KMS-11 (cell line): ENCODE measurements at regions not wholly inside any gene's neighbourhood (a gene's known extent, or its start where the extent isn't known, plus 50 kb on each side); places are given as distances from the start of the nearest gene placed in this dataset.

Experiments used
- H2AFZ ChIP-seq: fragments of 200-600 bp; sonication (generic); 2 replicates; pipeline ENCODE4 v1.6.1; 2016; ENCODE audit warnings: antibody characterized with exemption, mixed run types, low read depth
- H3K27ac ChIP-seq: fragments of 200-600 bp; sonication (generic); 2 replicates; pipeline ENCODE4 v1.6.1; 2016; ENCODE audit warnings: mild to moderate bottlenecking, mixed run types
- H3K27me3 ChIP-seq: fragments of 200-600 bp; sonication (generic); 2 replicates; pipeline ENCODE4 v1.6.1; 2017; ENCODE audit warnings: mild to moderate bottlenecking, low read depth, mixed run types, moderate library complexity; ENCODE audit not compliant: insufficient read depth
- H3K36me3 ChIP-seq: fragments of 200-600 bp; sonication (generic); 2 replicates; pipeline ENCODE4 v1.6.1; 2017; ENCODE audit warnings: mild to moderate bottlenecking, mixed run types; ENCODE audit not compliant: insufficient read depth
- H3K4me1 ChIP-seq: fragments of 200-600 bp; sonication (generic); 2 replicates; pipeline ENCODE4 v1.6.1; 2016; ENCODE audit warnings: mild to moderate bottlenecking, low read depth, mixed run types; ENCODE audit not compliant: poor library complexity, severe bottlenecking
- H3K4me2 ChIP-seq: fragments of 200-600 bp; sonication (generic); 2 replicates; pipeline ENCODE4 v1.7.0; 2016; ENCODE audit warnings: mild to moderate bottlenecking, mixed run types
- H3K4me3 ChIP-seq: fragments of 200-600 bp; sonication (generic); IDR thresholded peaks from 2 replicates; pipeline ENCODE4 v1.6.1; 2017; ENCODE audit warnings: low read depth, low read length, mixed read lengths; ENCODE audit not compliant: insufficient read depth
- H3K79me2 ChIP-seq: fragments of 200-600 bp; sonication (generic); 2 replicates; pipeline ENCODE4 v1.6.1; 2016; ENCODE audit warnings: low read depth, mixed run types; ENCODE audit not compliant: insufficient read depth
- H3K9ac ChIP-seq: fragments of 200-600 bp; sonication (generic); 2 replicates; pipeline ENCODE4 v1.6.1; 2016; ENCODE audit warnings: mild to moderate bottlenecking, mixed run types
- H4K20me1 ChIP-seq: fragments of 200-600 bp; sonication (generic); 2 replicates; pipeline ENCODE4 v1.6.1; 2016; ENCODE audit warnings: mild to moderate bottlenecking, mixed run types; ENCODE audit not compliant: insufficient read depth
- TF ChIP-seq, protein P1 (sequence below): fragments of 200-600 bp; sonication (generic); conservative IDR thresholded peaks from 2 replicates; pipeline ENCODE4 v1.6.1; 2017; ENCODE audit warnings: low read depth, mild to moderate bottlenecking, antibody characterized with exemption, low read length, moderate library complexity, mixed read lengths

- Histone ChIP-seq H3K27ac (no peak overlapping the region), H3K79me2 (no peaks in the 10 kb centered on the region), H3K27me3 (no peaks in the 10 kb centered on the region), H3K4me3 (no peak overlapping the region), H3K4me1 (no peaks in the 10 kb centered on the region), H4K20me1 (no peaks in the 10 kb centered on the region), H3K4me2 (no peak overlapping the region), H3K36me3 (no peaks in the 10 kb centered on the region), H3K9ac (no peak overlapping the region), H2AFZ (no peak overlapping the region)
- TF ChIP-seq, protein P1, sequence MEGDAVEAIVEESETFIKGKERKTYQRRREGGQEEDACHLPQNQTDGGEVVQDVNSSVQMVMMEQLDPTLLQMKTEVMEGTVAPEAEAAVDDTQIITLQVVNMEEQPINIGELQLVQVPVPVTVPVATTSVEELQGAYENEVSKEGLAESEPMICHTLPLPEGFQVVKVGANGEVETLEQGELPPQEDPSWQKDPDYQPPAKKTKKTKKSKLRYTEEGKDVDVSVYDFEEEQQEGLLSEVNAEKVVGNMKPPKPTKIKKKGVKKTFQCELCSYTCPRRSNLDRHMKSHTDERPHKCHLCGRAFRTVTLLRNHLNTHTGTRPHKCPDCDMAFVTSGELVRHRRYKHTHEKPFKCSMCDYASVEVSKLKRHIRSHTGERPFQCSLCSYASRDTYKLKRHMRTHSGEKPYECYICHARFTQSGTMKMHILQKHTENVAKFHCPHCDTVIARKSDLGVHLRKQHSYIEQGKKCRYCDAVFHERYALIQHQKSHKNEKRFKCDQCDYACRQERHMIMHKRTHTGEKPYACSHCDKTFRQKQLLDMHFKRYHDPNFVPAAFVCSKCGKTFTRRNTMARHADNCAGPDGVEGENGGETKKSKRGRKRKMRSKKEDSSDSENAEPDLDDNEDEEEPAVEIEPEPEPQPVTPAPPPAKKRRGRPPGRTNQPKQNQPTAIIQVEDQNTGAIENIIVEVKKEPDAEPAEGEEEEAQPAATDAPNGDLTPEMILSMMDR = no peak
Measured at GRCh38 chr15:60152386-60152785, 148.3 kb downstream of the FOXB1 start.

DNA sequence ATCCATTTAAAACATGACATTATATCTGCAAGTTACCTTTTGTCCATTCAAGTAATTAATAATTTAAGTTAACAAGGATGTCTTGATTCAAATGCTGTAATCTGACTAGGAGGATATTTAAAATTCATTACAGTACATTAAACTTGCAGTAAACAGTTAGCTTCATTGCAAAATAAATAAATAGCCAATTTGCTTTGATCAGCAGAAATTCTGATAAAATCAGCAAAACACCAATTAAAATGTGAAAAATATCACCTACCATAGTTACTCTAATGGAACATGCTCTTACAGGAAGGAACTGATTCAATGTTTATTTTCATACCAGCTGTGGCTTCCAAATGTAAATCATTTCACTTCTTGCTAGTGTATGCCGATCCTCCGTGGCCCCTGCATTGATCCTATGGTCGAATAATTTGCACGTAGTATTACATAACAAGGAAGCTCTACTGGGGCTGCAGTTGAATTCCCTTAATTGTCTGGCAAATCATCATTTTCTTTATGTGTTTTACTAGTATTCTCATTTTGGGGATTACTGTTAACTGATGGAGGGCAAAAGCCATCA lies 150.7 kb downstream of the FOXB1 start:
- TF ChIP-seq, protein P1 = no peak
- H3K36me3 ChIP-seq = no peaks in the 10 kb centered on the region
- no peaks in the 10 kb centered on the region for H3K79me2 ChIP-seq
- no peak overlapping the region for H3K4me3 ChIP-seq
- H3K4me2 ChIP-seq = no peak overlapping the region
- no peak overlapping the region for H3K27ac ChIP-seq
- H3K9ac ChIP-seq = no peak overlapping the region
- no peaks in the 10 kb centered on the region for H3K27me3 ChIP-seq
- no peak overlapping the region for H2AFZ ChIP-seq
- no peaks in the 10 kb centered on the region for H4K20me1 ChIP-seq
- H3K4me1 ChIP-seq = no peaks in the 10 kb centered on the region

GRCh38 chr15:60155661-60156060 lies 151.6 kb downstream of the FOXB1 start:
- Histone ChIP-seq H3K79me2 (no peaks in the 10 kb centered on the region), H2AFZ (no peak overlapping the region), H3K36me3 (no peaks in the 10 kb centered on the region), H3K9ac (no peak overlapping the region), H3K4me3 (no peak overlapping the region), H4K20me1 (no peaks in the 10 kb centered on the region), H3K27me3 (no peaks in the 10 kb centered on the region), H3K27ac (no peak overlapping the region), H3K4me2 (no peak overlapping the region; the same call in 1 of the 2 replicates), H3K4me1 (no peaks in the 10 kb centered on the region)
- TF ChIP-seq, protein P1 = no peak

DNA sequence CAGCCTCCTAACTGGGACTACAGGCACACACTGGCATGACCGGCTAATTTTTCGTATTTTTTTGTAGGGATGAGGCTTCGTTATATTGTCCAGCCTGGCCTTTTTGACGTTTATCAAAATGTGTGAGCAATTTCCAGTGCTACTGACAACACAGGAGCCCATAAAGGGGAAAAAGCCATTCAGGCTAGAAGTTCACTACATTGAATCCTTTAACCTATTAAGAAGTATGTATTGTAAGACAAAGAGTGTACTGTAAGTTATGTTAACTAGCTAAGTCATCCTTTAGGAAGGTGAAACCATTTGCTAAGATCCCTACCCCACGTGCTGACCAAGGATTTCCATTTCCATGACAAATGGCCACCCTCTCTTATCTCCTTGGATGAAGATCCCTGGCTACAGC lies 156.8 kb downstream of the FOXB1 start:
- Histone ChIP-seq H3K79me2 (no peaks in the 10 kb centered on the region), H4K20me1 (no peaks in the 10 kb centered on the region), H3K4me2 (no peak overlapping the region), H2AFZ (no peak overlapping the region), H3K4me1 (no peaks in the 10 kb centered on the region), H3K27me3 (no peaks in the 10 kb centered on the region), H3K27ac (no peak overlapping the region), H3K36me3 (no peaks in the 10 kb centered on the region), H3K9ac (no peak overlapping the region), H3K4me3 (no peak overlapping the region)
- TF ChIP-seq, protein P1 = no peak

DNA sequence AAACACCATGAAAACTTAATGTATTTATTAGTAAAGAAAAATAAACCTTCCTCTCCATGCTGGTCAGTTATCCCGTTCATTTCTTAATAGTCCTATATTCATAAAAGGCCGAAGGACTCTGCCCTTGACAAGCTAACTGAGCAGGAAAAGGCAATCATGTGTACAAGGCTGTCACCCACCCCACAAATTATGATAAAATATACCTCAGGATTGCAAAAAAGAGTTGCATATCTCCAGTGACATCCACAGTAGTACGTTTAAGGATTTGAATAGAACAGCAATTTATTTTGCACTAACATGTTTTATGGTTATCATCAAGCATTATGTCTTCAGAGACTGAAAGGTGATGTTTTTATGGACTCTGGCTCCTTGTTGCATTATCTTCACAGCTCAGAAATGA lies 157.6 kb downstream of the FOXB1 start:
- TF ChIP-seq, protein P1 = no peak
- Histone ChIP-seq H3K79me2 (no peaks in the 10 kb centered on the region), H3K36me3 (no peaks in the 10 kb centered on the region)

More for the DNA sequence above, 157.6 kb downstream of the FOXB1 start:
- Histone ChIP-seq H3K4me1 (no peaks in the 10 kb centered on the region), H3K4me2 (no peak overlapping the region), H3K9ac (no peak overlapping the region), H2AFZ (no peak overlapping the region), H3K27ac (no peak overlapping the region), H3K27me3 (no peaks in the 10 kb centered on the region), H4K20me1 (no peaks in the 10 kb centered on the region), H3K4me3 (no peak overlapping the region)
